DMS53 (cell line): ENCODE measurements at regions not wholly inside any gene's neighbourhood (a gene's known extent, or its start where the extent isn't known, plus 50 kb on each side); places are given as distances from the start of the nearest gene placed in this dataset.

Source experiments
- DNase-seq: peaks from one replicate; lab custom pipeline; 2025; lab: John Stamatoyannopoulos, UW

- no peak for DNase-seq
Observed at GRCh38 chr3:84439476-84439875, 519.3 kb upstream of the CADM2 start.

- no peak for DNase-seq
Observed at GRCh38 chr3:84440291-84440690, 518.5 kb upstream of the CADM2 start.

- DNase-seq: no peak
Observed at GRCh38 chr3:84442533-84442932, 516.3 kb upstream of the CADM2 start.

- DNase-seq: no peak
Observed at GRCh38 chr3:84444726-84445521, 513.9 kb upstream of the CADM2 start.

GRCh38 chr3:84487296-84487695, 471.5 kb upstream of the CADM2 start:
- DNase-seq: no peak

- no peak for DNase-seq
Observed at GRCh38 chr3:84504761-84505160, 454.0 kb upstream of the CADM2 start.

- no peak for DNase-seq
Observed at GRCh38 chr3:84510007-84510406, 448.8 kb upstream of the CADM2 start.

GRCh38 chr3:84522893-84523292, 435.9 kb upstream of the CADM2 start:
- no peak for DNase-seq

GRCh38 chr3:84536916-84537315, 421.9 kb upstream of the CADM2 start:
- DNase-seq: no peak

GRCh38 chr3:84538597-84538996, 420.2 kb upstream of the CADM2 start:
- no peak for DNase-seq

- DNase-seq: no peak
Observed at GRCh38 chr3:84547207-84547606, 411.6 kb upstream of the CADM2 start.

- DNase-seq: peak; percentile 80
Observed at GRCh38 chr3:84547971-84548970, 410.5 kb upstream of the CADM2 start.

- DNase-seq: no peak
Observed at GRCh38 chr3:84555629-84556028, 403.2 kb upstream of the CADM2 start.

GRCh38 chr3:84566256-84566655, 392.5 kb upstream of the CADM2 start:
- no peak for DNase-seq

GRCh38 chr3:84567796-84568195, 391.0 kb upstream of the CADM2 start:
- DNase-seq: no peak

GRCh38 chr3:84573962-84574361, 384.8 kb upstream of the CADM2 start:
- DNase-seq: no peak

- DNase-seq: no peak
Observed at GRCh38 chr3:84586427-84586826, 372.4 kb upstream of the CADM2 start.

- peak; percentile 19 for DNase-seq
Observed at GRCh38 chr3:84600703-84601225, 358.0 kb upstream of the CADM2 start.

- DNase-seq: peak; percentile 49
Observed at GRCh38 chr3:84601303-84601702, 357.5 kb upstream of the CADM2 start.

GRCh38 chr3:84621823-84622222, 337.0 kb upstream of the CADM2 start:
- no peak for DNase-seq

- no peak for DNase-seq
Observed at GRCh38 chr3:84634668-84635067, 324.1 kb upstream of the CADM2 start.

GRCh38 chr3:84637272-84637671, 321.5 kb upstream of the CADM2 start:
- DNase-seq: no peak

GRCh38 chr3:84666468-84666867, 292.3 kb upstream of the CADM2 start:
- no peak for DNase-seq
